ENCODE measurements at regions not wholly inside any gene's neighbourhood (a gene's known extent, or its start where the extent isn't known, plus 50 kb on each side); places are given as distances from the start of the nearest gene placed in this dataset.

DNA sequence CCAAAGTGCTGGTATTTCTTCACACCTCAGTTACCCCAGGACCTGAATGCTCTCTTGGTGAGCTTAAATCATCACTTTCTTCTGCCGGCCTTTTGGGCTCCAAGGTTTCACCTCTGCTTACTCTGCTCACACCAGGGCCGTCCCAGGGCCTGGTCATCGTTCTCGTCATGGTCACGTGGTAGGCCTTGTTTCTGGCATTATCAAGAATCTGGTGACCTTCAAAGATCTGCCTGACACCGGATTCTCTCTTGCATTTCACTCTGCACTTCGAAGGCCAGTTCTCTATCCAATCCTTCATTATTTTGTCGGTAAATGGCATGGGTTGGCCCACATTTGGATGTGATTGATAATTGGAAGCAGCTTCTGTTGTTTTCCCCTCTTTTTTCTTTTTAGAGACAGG lies 80.5 kb downstream of the HRH4 start:
- no peak overlapping the region for H4K8ac ChIP-seq (ENCODE audit: extremely low read depth, insufficient read depth, low read length)
- no peak overlapping the region for H3K4me2 ChIP-seq (ENCODE audit: insufficient read depth in 1 of 2, low read depth in 2 of 2, low read length in 2 of 2)
- no peak overlapping the region for H2BK20ac ChIP-seq (ENCODE audit: low read length)
- H3K14ac ChIP-seq (ENCODE audit: insufficient read length) = no peak overlapping the region
- DNase-seq (ENCODE audit: low read depth in 1 of 2, low spot score in 2 of 2) (no peak), FAIRE-seq (no peak)
- H2BK5ac ChIP-seq (ENCODE audit: low read depth, low read length) = no peak overlapping the region
- no peaks in the 10 kb centered on the region for H4K20me1 ChIP-seq (replicated peaks in 1 of 2; ENCODE audit: control insufficient read depth in 1 of 2, insufficient read depth in 2 of 2, low read length in 2 of 2)
- H2BK15ac ChIP-seq (ENCODE audit: low read length) = no peak overlapping the region
- H2BK120ac ChIP-seq (replicated peaks; ENCODE audit: low read depth, low read length) = no peak overlapping the region
- no peak overlapping the region for H3K23ac ChIP-seq (ENCODE audit: insufficient read length)
- H3K36me3 ChIP-seq (ENCODE audit: control insufficient read depth in 2 of 4, insufficient read depth in 4 of 4, low read length in 3 of 4) = no peaks in the 10 kb centered on the region
- H3K4ac ChIP-seq (replicated peaks; ENCODE audit: insufficient read length, low read depth, low read length) = no peak overlapping the region
- TF ChIP-seq CBX5 (IDR thresholded peaks at IDR 0.05; ENCODE audit: low read depth, low read length) (no peak), GTF2F1 (IDR thresholded peaks at IDR 0.05; ENCODE audit: borderline replicate concordance, low read depth, low read length) (no peak), SP2 (IDR thresholded peaks at IDR 0.05; ENCODE audit: low read length) (no peak), GABPA (IDR thresholded peaks at IDR 0.05; ENCODE audit: borderline replicate concordance, insufficient read depth, low read length) (no peak), RNF2 (IDR thresholded peaks at IDR 0.05; ENCODE audit: borderline replicate concordance, low read depth, low read length, missing control alignments, poor library complexity, severe bottlenecking) (no peak), SIRT6 (IDR thresholded peaks at IDR 0.05; ENCODE audit: low read length) (no peak)
- TF ChIP-seq, protein P1, sequence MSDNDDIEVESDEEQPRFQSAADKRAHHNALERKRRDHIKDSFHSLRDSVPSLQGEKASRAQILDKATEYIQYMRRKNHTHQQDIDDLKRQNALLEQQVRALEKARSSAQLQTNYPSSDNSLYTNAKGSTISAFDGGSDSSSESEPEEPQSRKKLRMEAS (IDR thresholded peaks at IDR 0.05) = no peak
- no peak overlapping the region for H2BK12ac ChIP-seq (ENCODE audit: low read depth, low read length)
- H4K91ac ChIP-seq (replicated peaks; ENCODE audit: insufficient read length, low read length) = no peak overlapping the region
- 74% methylated on average over 8 of the region's 8 CpGs; no CpG with 5 or more reads in 1 of the 2 experiments for WGBS, 2 experiments (ENCODE audit: extremely low coverage in 1 of 2, insufficient coverage in 1 of 2, insufficient read length in 1 of 2, insufficient replicate concordance in 2 of 2, low coverage in 1 of 2, low lambda C conversion rate in 2 of 2, missing lambda C conversion rate in 1 of 2)
- H3K56ac ChIP-seq (replicated peaks; ENCODE audit: insufficient read length, low read depth, low read length) = no peak overlapping the region
- no peak overlapping the region for H2AK5ac ChIP-seq (ENCODE audit: low read depth, low read length)
- H3K9ac ChIP-seq (replicated peaks in 1 of 4; ENCODE audit: extremely low read depth in 1 of 4, low read depth in 3 of 4, low read length in 3 of 4) = no peak overlapping the region
- H3K4me1 ChIP-seq (replicated peaks in 1 of 4; ENCODE audit: control insufficient read depth in 3 of 4, insufficient read depth in 4 of 4, low read length in 3 of 4) = no peaks in the 10 kb centered on the region
- no peak overlapping the region for H3K4me3 ChIP-seq (ENCODE audit: extremely low read depth in 1 of 4, insufficient read depth in 2 of 4, low read depth in 3 of 4, low read length in 4 of 4)
- H3K79me2 ChIP-seq (ENCODE audit: control insufficient read depth in 1 of 2, insufficient read depth in 2 of 2, low read length in 2 of 2) = no peaks in the 10 kb centered on the region
- no peak overlapping the region for H2AFZ ChIP-seq (ENCODE audit: low read length)
- H3K18ac ChIP-seq (ENCODE audit: extremely low read depth, low read length) = no peak overlapping the region
- no peak overlapping the region for H4K5ac ChIP-seq (ENCODE audit: insufficient read length, low read depth, low read length)
- no peaks in the 10 kb centered on the region for H3K9me3 ChIP-seq (ENCODE audit: insufficient read depth in 2 of 2, low read depth in 1 of 2, low read length in 1 of 2)
- POLR2A ChIA-PET (ENCODE audit: partially characterized antibody) = no interaction called here
- no peaks in the 10 kb centered on the region for H3K27me3 ChIP-seq (replicated peaks in 1 of 4; ENCODE audit: control insufficient read depth in 3 of 4, extremely low read depth in 1 of 4, insufficient read depth in 3 of 4, low read length in 3 of 4)
- H3K23me2 ChIP-seq (ENCODE audit: low read depth, low read length) = no peaks in the 10 kb centered on the region
- H3K79me1 ChIP-seq (ENCODE audit: low read depth, low read length) = no peaks in the 10 kb centered on the region
- CTCF ChIA-PET (ENCODE audit: partially characterized antibody) = interaction anchor here (0.8 to 12.2 kb wide), 5 partner anchors 11 to 298 kb away, joined by 3 to 172 read pairs (median 6); no protein-coding TSS in a partner anchor
- H3K27ac ChIP-seq (ENCODE audit: low read depth, low read length) = no peak overlapping the region
